Transverse colon (tissue), 3 donors: ENCODE measurements at regions not wholly inside any gene's neighbourhood (a gene's known extent, or its start where the extent isn't known, plus 50 kb on each side); places are given as distances from the start of the nearest gene placed in this dataset.

Source experiments
- POLR2A ChIP-seq: fragments of 450-650 bp; IDR thresholded peaks from one replicate; pipeline ENCODE4 v1.6.1; 2016; ENCODE audit warnings: antibody characterized with exemption, mild to moderate bottlenecking, moderate library complexity
- POLR2AphosphoS5 ChIP-seq, 3 donors: sonication (generic); formaldehyde crosslinking; IDR thresholded peaks; one replicate each; pipeline ENCODE4 v1.6.1; 2016; ENCODE audit warnings: antibody characterized with exemption in 3 of 3

- no peak for TF ChIP-seq POLR2A
- TF ChIP-seq POLR2AphosphoS5 (IDR thresholded peaks at IDR 0.05): no peak
These were observed 72.3 kb upstream of the NR5A2 start for GRCh38 chr1:199955235-199955634.
